HG03039 (cell line): ENCODE measurements at regions not wholly inside any gene's neighbourhood (a gene's known extent, or its start where the extent isn't known, plus 50 kb on each side); places are given as distances from the start of the nearest gene placed in this dataset.

Experiments used
- ATAC-seq: cut with Tn5 transposase; IDR thresholded peaks from one replicate; pipeline ENCODE4 v1.9.1; 2021; ENCODE audit warnings: mild to moderate bottlenecking, moderate library complexity; ENCODE audit not compliant: unreplicated experiment

DNA sequence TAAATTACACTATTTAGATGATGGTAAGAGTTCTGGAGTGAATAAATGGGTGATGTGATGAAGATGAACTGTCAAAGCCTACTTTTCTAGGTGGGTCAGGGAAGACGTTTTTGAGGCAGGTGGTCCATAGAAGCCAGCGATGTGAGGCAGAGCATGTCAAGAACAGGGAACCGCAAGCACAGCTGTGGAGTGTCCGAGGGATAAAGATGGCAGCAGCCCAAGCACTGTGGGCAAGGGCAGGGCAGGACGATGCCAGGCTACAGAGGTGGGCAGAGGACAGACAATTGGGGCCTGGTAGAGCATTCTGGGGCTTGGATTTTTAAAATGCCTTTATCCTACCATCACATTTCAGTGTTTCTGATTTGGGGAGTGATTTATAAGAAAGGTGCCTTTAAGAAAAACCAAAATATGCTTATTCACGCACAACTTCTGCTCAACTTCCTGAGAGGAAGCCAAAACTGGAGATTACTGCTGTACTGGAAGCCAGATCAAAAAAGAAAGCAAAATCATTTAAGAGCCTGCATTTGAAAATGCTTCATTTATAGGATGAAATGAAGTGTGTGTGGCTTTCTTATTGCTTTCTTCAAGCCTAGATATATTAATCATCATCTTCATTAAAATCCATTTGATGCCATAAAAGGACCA is 119.0 kb upstream of the WDR17 start:
- no peak for ATAC-seq

DNA sequence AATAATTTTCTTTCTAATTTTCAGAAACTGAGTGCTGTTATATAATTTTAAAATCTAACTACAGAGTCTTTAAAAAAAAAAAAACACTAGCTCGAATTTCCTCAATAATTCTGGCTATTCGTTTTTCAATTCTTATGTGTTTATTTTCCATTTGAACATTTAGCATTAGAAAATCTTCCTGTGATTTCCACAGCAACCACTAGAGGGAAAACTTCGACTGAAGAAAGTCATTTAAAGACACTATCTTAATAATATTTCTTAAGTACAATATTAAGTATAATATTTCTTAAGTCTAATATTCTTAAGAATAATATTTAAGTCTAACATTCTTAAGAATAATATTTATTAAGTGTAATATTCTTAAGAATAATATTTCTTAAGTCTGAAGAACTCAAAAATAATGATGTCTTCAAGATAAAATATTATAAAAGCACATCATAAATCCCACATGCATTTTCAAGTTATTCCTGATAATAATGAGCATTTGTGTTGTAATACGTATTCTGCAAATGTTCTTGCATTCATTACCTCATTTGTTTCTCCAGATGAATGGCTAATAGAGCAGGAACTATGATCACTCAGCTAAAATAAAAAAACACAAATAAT is 118.4 kb upstream of the WDR17 start:
- no peak for ATAC-seq

DNA sequence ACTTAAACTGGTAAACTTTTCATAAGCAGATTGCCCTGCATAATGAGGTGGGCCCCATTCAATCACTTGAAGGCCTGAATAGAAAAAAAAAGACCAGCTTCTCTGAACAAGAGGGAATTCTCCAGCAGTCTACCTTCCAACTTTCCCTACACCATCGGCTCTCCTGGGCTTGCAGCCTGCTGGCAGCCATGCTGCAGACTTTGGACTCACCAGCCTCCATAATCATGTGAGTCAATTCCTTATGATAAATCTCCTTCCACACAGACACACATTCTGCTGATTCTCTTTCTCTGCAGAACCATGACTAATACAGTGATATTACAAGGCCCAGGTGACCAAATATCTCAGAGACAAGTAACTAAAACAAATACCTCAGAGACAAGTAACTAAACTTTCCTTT is 113.8 kb upstream of the WDR17 start:
- no peak for ATAC-seq

DNA sequence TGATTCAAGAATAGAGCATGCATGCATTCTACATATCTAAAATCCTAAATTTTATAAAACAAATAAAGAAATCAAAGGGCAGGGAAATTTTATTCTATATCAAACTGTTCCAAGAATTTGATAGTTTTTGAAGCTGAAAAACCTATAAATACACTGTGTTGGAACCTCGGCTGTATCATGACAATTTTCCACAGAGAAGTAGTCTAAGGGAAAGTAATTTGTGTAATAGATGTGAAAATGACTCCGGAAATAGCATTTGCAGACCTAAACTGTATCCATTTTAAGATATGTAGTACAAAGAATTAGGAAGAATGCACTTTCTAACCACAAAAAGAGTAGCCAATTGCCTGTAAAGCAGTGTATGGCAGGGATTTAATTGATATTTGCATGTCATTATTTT is 112.5 kb upstream of the WDR17 start:
- no peak for ATAC-seq

DNA sequence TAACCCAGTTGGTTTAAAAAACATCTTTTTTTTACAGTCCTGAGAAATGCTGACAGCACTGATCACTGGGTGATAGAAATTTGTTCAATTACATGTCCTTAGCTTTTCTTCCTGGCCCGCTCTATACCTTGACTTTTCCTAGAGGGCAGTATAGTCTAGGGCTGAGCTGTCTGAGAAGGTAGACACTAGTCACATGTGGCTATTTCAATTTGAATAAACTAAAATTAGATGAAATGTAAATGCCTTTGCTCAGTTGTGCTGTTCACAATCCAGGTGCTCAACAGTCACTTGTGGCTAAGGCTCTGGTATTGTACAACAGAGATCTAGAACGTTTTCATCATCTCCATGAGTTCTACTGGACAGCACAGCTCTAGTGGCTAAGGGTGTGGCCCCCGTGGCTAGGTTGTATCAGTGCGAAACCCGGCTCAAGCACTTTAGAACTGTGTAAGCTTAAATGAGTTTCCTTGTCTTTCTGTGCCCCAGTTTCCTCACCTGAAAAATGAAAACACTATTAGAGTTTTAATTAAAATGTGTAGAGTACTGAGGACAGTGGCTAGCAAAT is 111.6 kb upstream of the WDR17 start:
- peak; percentile 85 for ATAC-seq

DNA sequence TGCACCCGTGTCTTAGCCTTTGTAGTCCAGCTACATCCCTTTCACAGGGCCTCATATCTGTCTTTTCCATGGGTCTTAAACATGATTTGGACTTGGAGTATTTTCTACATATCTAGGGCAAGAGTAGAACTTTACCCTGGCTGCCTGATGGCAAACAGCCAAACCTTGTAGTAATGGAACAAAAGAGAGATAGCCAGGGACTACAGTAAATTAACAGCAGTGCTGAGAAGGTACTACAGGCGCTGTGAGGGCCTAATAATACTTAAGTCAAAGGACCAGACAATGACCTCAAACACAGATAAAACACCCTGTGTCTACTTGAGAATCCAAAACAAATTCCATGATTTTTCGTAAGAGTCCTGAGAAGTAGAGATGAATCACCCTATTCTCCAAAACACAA is 111.0 kb upstream of the WDR17 start:
- ATAC-seq = no peak

DNA sequence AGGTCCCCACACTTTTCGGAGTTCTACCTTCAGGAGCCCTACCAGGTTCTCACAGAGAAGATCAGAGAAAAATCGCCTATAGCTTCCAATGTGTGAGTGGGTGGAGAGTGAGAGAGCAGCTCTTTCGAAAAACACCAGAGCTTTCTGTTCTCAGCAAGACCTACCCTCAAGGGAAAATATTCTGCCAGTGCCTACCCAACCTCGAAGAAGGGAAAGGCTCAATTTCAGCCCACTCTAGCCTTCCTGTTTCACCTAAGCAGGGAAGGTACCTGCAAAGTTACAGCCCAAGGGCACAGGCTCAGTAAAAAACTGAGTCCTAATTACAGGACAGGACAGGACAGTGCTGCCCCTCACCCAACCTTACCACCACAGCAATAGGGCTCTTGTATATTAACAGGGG is 104.0 kb upstream of the WDR17 start:
- peak; percentile 68 for ATAC-seq

DNA sequence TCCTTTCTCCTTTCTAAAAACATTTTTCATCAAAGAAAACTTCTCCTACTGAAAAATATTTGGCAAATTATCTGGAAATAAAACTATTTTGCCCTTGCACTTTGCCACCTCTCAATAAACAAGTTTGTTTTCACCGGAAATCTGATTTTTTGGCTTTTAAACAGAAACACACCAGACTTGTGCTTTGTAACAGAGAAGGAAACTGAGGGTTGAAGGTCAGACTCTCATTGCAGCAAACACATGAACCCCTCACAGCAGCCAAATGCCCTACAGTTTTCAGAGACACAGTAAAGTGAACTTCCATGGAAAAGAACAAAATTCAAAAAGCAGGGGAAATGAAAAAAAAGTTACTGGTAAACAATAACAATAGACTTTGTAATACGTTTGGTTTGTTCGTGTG is 95.6 kb upstream of the WDR17 start:
- no peak for ATAC-seq

DNA sequence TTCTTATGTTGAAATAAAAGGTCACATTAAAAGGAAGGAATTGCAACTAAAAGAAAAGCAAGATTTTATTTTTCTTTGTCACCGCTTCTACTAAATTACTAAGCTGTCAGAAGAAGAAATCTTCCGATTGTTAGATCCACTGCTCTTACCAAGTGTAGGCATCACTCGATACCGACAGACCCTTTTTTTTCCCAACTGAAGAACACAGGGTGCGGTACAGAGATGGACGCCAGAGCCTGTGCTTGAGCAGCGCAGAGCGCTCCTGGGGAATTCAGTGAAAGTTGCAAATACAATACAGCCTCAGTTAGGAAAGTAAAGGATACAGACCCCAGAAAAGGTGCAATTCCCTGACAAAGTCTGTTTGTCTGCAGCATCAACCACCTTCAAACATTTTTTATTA is 94.9 kb upstream of the WDR17 start:
- no peak for ATAC-seq

DNA sequence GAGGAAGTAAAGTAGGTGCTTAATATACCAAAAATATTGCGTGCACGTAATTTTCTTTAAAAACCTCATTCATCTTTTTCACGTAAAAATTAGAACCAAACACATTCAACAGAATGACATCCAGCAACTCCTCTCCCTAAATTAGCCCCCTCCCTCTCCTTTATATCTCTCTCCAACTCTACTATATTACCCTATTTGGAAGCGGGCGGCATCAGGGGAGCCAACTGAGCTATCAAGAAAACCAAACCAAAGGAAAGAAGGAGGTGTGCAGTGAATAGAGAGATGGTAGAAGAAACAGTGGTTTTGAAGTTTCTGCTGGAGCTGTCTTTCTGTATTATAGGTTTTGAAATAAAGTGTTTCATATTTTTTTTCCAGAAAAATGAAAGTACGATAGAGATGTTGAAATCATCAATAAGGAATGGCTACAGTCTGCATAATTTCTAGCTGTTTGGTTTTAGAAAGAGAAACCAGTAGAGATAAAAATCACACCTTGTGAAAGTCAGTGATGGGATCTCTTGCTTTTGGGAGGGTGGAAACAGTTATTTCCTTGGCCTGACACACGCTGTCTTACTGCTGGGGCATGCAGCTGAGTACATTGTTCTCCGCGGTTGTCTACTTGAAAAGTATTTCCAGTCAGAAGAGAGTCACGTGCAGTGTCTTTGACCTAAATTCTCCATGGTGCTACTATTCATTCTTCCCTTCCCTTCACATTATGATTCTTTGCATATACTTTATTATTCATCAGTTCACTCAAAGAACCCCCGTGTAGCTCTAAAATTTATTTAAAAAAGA is 94.1 kb upstream of the WDR17 start:
- no peak for ATAC-seq

DNA sequence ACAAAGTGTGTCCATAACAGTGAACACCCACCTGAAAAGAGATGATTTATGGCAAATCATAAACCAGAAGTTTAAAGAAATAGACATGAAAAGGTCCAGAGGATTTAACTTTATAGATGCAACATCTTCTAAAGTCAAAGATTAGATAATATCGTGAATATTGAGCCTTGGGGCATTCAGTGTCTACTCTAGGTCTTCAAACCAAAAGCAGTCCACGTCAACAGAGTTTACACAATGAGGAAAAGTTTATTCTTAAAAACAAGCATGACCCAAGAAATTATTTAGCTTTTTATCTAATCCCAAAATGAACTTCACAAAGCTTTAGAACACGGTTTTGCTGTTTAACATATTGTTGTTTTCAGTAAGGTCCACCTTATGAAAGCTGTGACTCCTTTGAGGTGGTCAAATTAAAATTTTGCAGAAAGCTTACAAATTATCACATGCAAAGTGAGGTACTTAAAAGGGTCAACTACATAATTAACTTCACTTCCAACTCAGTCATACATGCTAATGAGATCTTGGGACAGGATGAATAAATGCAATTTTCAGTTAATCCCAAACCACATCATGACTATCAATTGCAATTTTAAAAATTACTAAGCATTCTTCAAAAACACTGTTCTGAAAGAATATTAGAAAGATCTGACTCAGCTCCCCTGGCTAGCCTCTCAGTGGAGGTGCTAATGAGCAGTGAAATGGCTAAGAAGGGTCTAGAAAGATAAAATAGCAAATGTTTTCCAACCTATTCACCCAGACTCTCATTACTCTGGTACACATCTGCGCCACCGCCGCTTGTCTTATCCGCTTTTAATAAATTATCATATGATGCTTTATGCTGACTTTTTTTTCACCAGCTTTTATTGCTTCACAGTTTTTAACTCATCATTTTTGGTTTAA is 92.4 kb upstream of the WDR17 start:
- no peak for ATAC-seq

DNA sequence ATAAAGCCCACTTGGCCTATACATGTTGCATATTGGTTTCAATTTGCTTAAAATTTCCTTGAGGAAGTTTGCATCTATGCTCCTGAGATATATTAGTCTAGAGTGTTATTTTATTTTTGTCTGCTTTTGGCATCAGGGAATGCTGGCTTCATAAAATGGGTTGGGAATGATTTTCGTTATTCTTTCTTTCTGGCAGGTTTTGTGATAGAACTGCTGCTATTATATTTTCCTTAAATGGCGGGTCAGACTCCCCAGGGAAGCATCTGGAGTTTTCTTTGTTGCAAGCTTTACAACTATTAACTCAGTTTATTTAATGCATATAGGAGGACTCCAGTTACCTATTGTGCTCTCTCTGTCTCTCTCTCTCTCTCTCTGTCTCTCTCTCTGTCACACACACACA is 82.0 kb upstream of the WDR17 start:
- no peak for ATAC-seq

DNA sequence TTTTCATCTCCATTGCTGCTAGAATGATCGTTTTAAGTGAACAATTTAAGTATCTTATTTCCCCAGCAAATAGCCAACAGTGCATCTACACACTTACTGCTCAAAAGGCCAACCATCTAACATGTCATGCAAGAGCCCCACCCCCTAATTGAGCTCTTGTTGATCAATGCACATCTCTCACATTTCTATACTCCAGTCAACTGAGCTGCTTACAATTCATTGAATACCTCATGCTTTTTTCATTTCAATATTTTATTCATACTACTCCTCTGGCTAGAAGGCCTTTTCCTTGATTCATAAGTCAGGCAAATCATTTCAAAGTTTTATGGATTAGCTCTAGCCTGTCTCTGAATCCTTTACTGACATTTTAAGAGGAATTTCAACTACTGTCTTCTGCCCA is 79.0 kb upstream of the WDR17 start:
- no peak for ATAC-seq

DNA sequence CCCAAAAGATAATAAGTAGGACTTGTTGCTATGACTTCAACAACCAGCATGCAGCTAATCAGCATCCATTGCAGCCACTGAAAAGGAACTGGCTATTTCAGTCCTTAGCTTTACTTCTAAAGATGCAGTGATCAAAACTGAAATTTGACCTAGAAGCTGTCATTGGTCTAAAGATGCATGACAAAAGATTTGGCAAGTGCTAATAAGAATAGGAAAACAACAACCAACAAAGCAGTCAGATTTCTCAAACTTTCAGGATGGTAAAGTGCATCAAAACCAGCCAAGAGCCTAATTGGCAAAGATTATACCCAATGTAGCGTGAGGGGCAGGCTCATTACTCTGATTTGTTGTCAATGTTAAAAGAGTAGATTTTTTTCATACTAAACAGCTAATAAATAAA is 77.1 kb upstream of the WDR17 start:
- ATAC-seq = no peak

DNA sequence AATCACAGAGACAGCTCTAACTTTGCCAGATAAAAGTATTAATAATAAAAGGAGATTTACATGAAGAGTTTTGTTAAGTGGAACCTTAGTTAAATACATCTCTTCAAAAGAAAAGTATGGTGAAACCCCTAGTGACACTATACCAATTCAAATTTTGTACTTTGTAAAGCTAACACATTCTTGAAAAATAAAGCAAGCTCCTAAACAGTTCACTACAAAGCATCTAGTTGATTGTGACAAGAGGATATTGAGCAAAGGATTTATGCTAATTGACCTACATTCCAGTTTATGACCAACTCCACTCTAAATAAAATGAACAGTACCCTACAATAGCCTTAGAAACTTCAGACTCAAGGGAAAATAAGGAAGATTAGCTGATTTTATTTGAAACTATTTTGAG is 69.4 kb upstream of the WDR17 start:
- no peak for ATAC-seq

DNA sequence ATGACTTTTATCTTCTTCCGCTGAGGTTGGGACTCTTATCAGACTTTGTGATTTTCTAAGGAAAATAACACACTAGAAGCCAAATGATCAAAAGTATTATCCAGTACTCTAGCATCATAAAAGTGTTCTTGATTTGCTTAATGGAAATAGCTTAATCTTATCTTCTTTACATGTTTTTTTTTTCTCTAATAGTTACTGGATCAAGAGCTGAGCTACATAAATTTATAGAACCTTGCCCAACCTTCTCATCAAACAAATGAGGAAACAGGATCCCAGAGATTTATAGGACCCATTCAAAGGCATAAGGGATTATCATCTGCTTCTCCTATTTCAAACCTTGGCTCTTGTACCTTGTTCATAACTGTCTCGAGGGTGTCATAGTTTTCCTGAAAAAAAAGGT is 68.3 kb upstream of the WDR17 start:
- no peak for ATAC-seq

DNA sequence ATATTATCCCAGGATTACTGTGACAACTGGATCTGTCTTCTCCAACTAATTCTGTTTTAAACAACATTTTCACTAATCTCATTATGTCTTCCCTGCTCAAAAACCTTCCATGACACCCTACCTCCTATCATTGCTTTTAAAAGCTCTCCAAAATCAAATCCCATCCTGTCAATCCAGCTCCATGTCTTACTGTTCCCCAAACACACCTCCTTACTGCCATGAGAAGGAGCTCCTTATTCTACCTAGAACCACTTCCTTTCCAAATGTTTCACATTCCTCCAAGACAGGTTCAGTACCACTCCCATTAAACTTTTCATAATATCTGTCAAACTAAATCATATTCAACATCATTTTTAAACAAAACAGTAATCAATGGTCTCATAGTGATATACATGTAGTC is 66.9 kb upstream of the WDR17 start:
- ATAC-seq = no peak

DNA sequence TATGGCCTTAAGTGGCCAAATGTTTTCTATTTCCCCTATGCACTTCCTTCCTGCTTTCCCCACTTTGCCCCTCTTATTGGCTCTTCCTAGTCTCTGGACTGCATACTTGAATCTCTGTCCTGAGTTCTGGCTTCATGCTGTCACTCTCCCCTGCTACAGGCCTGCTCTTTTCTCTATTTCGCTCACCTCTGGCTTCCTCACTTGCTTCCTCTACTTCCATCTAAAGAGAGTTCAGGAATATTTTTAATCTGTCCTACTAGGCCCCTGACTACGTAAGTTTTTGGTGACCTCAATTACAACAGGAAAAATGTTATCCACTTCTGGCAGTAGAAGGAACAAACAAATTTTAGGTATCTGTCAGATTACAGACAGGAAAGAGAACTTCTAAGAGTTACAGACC is 65.7 kb upstream of the WDR17 start:
- no peak for ATAC-seq

DNA sequence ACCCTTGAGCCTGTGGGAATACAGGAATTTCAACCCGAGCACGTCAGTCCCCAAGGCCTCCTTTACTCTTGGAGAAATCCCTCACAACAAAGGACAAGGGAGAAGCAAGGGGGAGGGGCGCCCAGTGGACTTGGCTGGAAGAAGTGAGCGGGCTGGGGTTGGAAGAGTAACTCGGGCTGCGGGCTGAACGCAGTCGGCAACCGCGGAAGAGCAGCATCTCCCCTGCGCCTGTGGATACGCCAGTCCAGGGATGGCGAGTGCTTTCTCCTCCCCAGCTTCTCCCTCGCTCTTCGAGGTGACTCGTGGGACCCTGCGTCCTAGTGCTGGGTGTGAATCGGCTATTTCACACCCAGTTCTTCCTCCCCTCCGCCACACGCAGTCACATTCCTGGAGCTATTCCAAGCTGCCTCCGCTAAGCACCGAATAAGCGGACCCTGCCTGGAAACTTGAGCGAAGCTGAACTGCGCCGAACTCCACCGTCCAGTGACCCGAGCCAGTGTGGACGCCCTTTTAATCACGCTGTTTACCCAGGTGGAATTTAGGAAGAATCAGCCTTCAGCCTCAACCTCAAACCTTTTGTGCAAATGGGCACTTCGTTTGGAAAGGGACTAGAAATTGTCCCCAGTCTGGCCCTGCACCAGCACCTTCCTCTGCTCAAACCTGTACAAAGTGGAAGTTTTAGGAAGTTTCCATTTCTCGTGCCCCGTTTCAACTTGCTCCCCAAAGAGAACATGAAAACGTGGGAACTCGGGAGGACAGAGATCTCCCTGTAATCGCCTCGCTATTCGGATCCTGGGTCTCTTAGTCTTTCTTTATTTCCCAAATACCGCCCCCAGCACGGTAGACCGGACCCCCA is 64.3 kb upstream of the WDR17 start:
- no peak for ATAC-seq

DNA sequence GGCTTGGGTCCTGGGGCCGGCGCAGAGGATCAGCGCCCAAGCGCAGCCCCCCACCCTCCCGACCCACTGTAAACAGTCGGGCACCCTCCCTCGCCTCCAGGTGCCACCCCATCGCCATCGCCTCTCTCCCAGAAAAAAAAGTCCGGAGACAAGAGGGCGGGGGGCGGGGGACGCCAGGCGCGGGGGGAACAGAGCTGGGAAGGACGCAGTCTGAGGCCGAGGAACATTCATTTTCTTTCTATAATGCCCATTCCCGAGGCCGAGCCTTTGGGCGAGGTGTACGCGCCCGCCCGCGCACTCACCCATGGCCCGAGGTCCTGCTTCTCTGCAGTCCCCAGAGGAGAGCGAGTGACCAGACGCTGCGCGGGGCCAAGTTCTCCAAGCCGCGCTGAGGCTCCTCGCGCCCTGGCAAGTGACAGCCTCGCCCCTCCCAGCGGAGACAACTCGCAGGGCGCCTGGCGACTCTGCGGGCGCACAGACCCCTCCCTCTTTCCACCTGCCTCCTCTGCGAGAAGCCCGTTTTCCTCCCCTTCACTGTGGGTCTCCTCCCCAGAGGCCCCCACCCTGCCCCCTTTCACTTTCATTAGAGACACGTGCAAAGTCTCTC is 63.5 kb upstream of the WDR17 start:
- peak; percentile 64 for ATAC-seq
